Natural killer cell treated with Interleukin-12 subunit alpha and Interleukin-12 subunit beta and Interleukin-15 and Interleukin-18, amount 100 ng/mL, for 72 hours (primary cell): ENCODE measurements at regions not wholly inside any gene's neighbourhood (a gene's known extent, or its start where the extent isn't known, plus 50 kb on each side); places are given as distances from the start of the nearest gene placed in this dataset.
"Not testable (repeated sequence)": the region's sequence is repeated elsewhere in the genome, so short reads cannot be mapped to it uniquely, and the experiment has no call there.

Experiments used
- ATAC-seq, 2 donors: fragments of 150-1000 bp; cut with Tn5 transposase in 1 of 2; sonication (Bioruptor Pico), chemical (Tn5 transposase) in 1 of 2; 2 replicates each; pipeline ENCODE4 v1.10.0; 2021
- DNase-seq: peaks from one replicate; pipeline ENCODE4 v3.0.0; 2022; ENCODE audit warnings: low spot score
- H3K27ac Mint-ChIP-seq, 2 donors: 1 replicate in 1 of 2; 2 replicates in 1 of 2; pipeline ENCODE4 v1.8.0; 2022; ENCODE audit warnings: mixed read lengths in 2 of 2, mild to moderate bottlenecking in 1 of 2, moderate library complexity in 1 of 2
- H3K27me3 Mint-ChIP-seq, 2 donors: 1 replicate in 1 of 2; 2 replicates in 1 of 2; pipeline ENCODE4 v1.8.0; 2022; ENCODE audit warnings: mixed read lengths in 2 of 2
- H3K36me3 Mint-ChIP-seq: one replicate; pipeline ENCODE4 v1.8.0; 2022; ENCODE audit warnings: mixed read lengths
- H3K4me1 Mint-ChIP-seq, 2 donors: 1 replicate in 1 of 2; 2 replicates in 1 of 2; pipeline ENCODE4 v1.8.0; 2022; ENCODE audit warnings: low read depth in 2 of 2, mixed read lengths in 2 of 2, mild to moderate bottlenecking in 1 of 2
- H3K4me3 Mint-ChIP-seq: one replicate; pipeline ENCODE4 v1.8.0; 2022; ENCODE audit warnings: mixed read lengths
- H3K9me3 Mint-ChIP-seq: 2 replicates; pipeline ENCODE4 v1.8.0; 2022; ENCODE audit warnings: mixed read lengths

- no peak overlapping the region for H3K4me3 Mint-ChIP-seq
- ATAC-seq (no peak), DNase-seq (no peak)
- H3K27ac Mint-ChIP-seq, result no peak overlapping the region
- no peaks in the 10 kb centered on the region for H3K36me3 Mint-ChIP-seq
- no peaks in the 10 kb centered on the region for H3K4me1 Mint-ChIP-seq
- no peaks in the 10 kb centered on the region for H3K9me3 Mint-ChIP-seq
- peaks cover 3 to 6% of the 10 kb centered on the region in 2 donors for H3K27me3 Mint-ChIP-seq
Observed at GRCh38 chr15:69914040-69914439, 183.7 kb downstream of the TLE3 start.

GRCh38 chr15:69914960-69915359 is 182.8 kb downstream of the TLE3 start:
- ATAC-seq, result no peak
- Mint-ChIP-seq H3K27me3 (peaks cover 3 to 6% of the 10 kb centered on the region in 2 donors), H3K4me3 (no peak overlapping the region), H3K9me3 (no peaks in the 10 kb centered on the region), H3K27ac (no peak overlapping the region), H3K36me3 (no peaks in the 10 kb centered on the region), H3K4me1 (no peaks in the 10 kb centered on the region)
- no peak for DNase-seq

- no peak for ATAC-seq
Observed at GRCh38 chr15:69916169-69916785, 181.4 kb downstream of the TLE3 start.

GRCh38 chr15:69917056-69917455 is 180.7 kb downstream of the TLE3 start:
- ATAC-seq (no peak), DNase-seq (no peak)
- Mint-ChIP-seq H3K27ac (no peak overlapping the region), H3K27me3 (no peaks in the 10 kb centered on the region), H3K9me3 (no peaks in the 10 kb centered on the region), H3K4me3 (no peak overlapping the region), H3K4me1 (no peaks in the 10 kb centered on the region), H3K36me3 (no peaks in the 10 kb centered on the region)

More at GRCh38 chr15:69916169-69916785, 181.4 kb downstream of the TLE3 start:
- Mint-ChIP-seq H3K27ac (no peak overlapping the region), H3K4me3 (no peak overlapping the region), H3K36me3 (no peaks in the 10 kb centered on the region), H3K27me3 (no peaks in the 10 kb centered on the region), H3K9me3 (no peaks in the 10 kb centered on the region), H3K4me1 (no peaks in the 10 kb centered on the region)
- no peak for DNase-seq

GRCh38 chr15:69919816-69920215 is 177.9 kb downstream of the TLE3 start:
- H3K4me1 Mint-ChIP-seq, result no peaks in the 10 kb centered on the region
- peaks cover 6% of the 10 kb centered on the region for H3K9me3 Mint-ChIP-seq
- no peak overlapping the region for H3K4me3 Mint-ChIP-seq
- DNase-seq (no peak), ATAC-seq (no peak)
- no peak overlapping the region for H3K27ac Mint-ChIP-seq
- peaks cover 13 to 17% of the 10 kb centered on the region in 2 donors for H3K27me3 Mint-ChIP-seq
- peaks cover 10% of the 10 kb centered on the region for H3K36me3 Mint-ChIP-seq

GRCh38 chr15:69920221-69920620 is 177.5 kb downstream of the TLE3 start:
- no peak overlapping the region for H3K27ac Mint-ChIP-seq
- H3K27me3 Mint-ChIP-seq, result peaks cover 13 to 19% of the 10 kb centered on the region in 2 donors
- peaks cover 6% of the 10 kb centered on the region for H3K9me3 Mint-ChIP-seq
- DNase-seq, result no peak
- no peak for ATAC-seq
- no peaks in the 10 kb centered on the region for H3K4me1 Mint-ChIP-seq
- no peak overlapping the region for H3K4me3 Mint-ChIP-seq
- H3K36me3 Mint-ChIP-seq, result peaks cover 14% of the 10 kb centered on the region

GRCh38 chr15:69921626-69922619 is 175.8 kb downstream of the TLE3 start:
- no peak for ATAC-seq
- peaks cover 13 to 19% of the 10 kb centered on the region in 2 donors for H3K27me3 Mint-ChIP-seq
- no peak for DNase-seq
- peaks cover 14% of the 10 kb centered on the region for H3K36me3 Mint-ChIP-seq
- no peak overlapping the region for H3K4me3 Mint-ChIP-seq
- H3K27ac Mint-ChIP-seq, result no peak overlapping the region
- no peaks in the 10 kb centered on the region for H3K4me1 Mint-ChIP-seq
- H3K9me3 Mint-ChIP-seq, result peaks cover 6% of the 10 kb centered on the region

- Mint-ChIP-seq H3K9me3 (peaks cover 7% of the 10 kb centered on the region), H3K27me3 (peaks cover 19 to 23% of the 10 kb centered on the region in 2 donors), H3K4me3 (no peak overlapping the region), H3K27ac (no peak overlapping the region), H3K4me1 (no peaks in the 10 kb centered on the region), H3K36me3 (peaks cover 14% of the 10 kb centered on the region)
- ATAC-seq (no peak), DNase-seq (no peak)
Observed at GRCh38 chr15:69924531-69924930, 173.2 kb downstream of the TLE3 start.

- ATAC-seq (no peak), DNase-seq (no peak)
- peaks cover 14% of the 10 kb centered on the region for H3K36me3 Mint-ChIP-seq
- H3K4me3 Mint-ChIP-seq, result no peak overlapping the region
- H3K4me1 Mint-ChIP-seq, result no peaks in the 10 kb centered on the region
- peaks cover 9% of the 10 kb centered on the region for H3K9me3 Mint-ChIP-seq
- H3K27me3 Mint-ChIP-seq, result peaks cover 23 to 27% of the 10 kb centered on the region in 2 donors
- no peak overlapping the region for H3K27ac Mint-ChIP-seq
Observed at GRCh38 chr15:69926006-69926405, 171.7 kb downstream of the TLE3 start.

- H3K4me1 Mint-ChIP-seq, result no peaks in the 10 kb centered on the region
- no peak overlapping the region for H3K4me3 Mint-ChIP-seq
- H3K27me3 Mint-ChIP-seq, result peaks cover 24 to 27% of the 10 kb centered on the region in 2 donors
- peaks cover 14% of the 10 kb centered on the region for H3K36me3 Mint-ChIP-seq
- DNase-seq, result no peak
- peaks cover 9% of the 10 kb centered on the region for H3K9me3 Mint-ChIP-seq
- no peak overlapping the region for H3K27ac Mint-ChIP-seq
- no peak for ATAC-seq
Observed at GRCh38 chr15:69926721-69927120, 171.0 kb downstream of the TLE3 start.

GRCh38 chr15:69928890-69929289 is 168.8 kb downstream of the TLE3 start:
- ATAC-seq, H3K9me3 Mint-ChIP-seq, H3K4me3 Mint-ChIP-seq, H3K4me1 Mint-ChIP-seq, DNase-seq, H3K27ac Mint-ChIP-seq: not testable (repeated sequence)
- Mint-ChIP-seq H3K36me3 (peaks cover 14% of the 10 kb centered on the region), H3K27me3 (peaks cover 25% of the 10 kb centered on the region in 2 donors)

- no peak overlapping the region for H3K27ac Mint-ChIP-seq
- H3K9me3 Mint-ChIP-seq, result peaks cover 3% of the 10 kb centered on the region
- DNase-seq (no peak), ATAC-seq (no peak)
- H3K4me1 Mint-ChIP-seq, result no peaks in the 10 kb centered on the region
- peaks cover 20 to 25% of the 10 kb centered on the region in 2 donors for H3K27me3 Mint-ChIP-seq
- peaks cover 3% of the 10 kb centered on the region for H3K36me3 Mint-ChIP-seq
- no peak overlapping the region for H3K4me3 Mint-ChIP-seq
Observed at GRCh38 chr15:69929905-69930630, 167.6 kb downstream of the TLE3 start.

GRCh38 chr15:69930754-69931153 is 167.0 kb downstream of the TLE3 start:
- Mint-ChIP-seq H3K27ac (no peak overlapping the region), H3K36me3 (peaks cover 4% of the 10 kb centered on the region), H3K4me1 (no peaks in the 10 kb centered on the region), H3K27me3 (peaks cover 27 to 32% of the 10 kb centered on the region in 2 donors), H3K4me3 (no peak overlapping the region), H3K9me3 (peaks cover 3% of the 10 kb centered on the region)
- no peak for DNase-seq
- ATAC-seq, result no peak
